Fibroblast of skin of left biceps (primary cell): ENCODE measurements at regions not wholly inside any gene's neighbourhood (a gene's known extent, or its start where the extent isn't known, plus 50 kb on each side); places are given as distances from the start of the nearest gene placed in this dataset.

Experiments
- DNase-seq, 2 experiments: peaks; one replicate each; pipeline ENCODE4 v3.0.0-alpha.2; 2013; ENCODE audit warnings: low read depth in 2 of 2

GRCh38 chr7:156180451-156181229 is 368.4 kb upstream of the SHH start:
- DNase-seq, result no peak

- no peak for DNase-seq
These were observed 367.7 kb upstream of the SHH start for GRCh38 chr7:156179872-156180390.

- no peak for DNase-seq
These were observed 366.6 kb upstream of the SHH start for GRCh38 chr7:156178857-156179256.

- DNase-seq, result no peak
These were observed 366.0 kb upstream of the SHH start for GRCh38 chr7:156178214-156178613.

GRCh38 chr7:156177422-156178055 is 365.3 kb upstream of the SHH start:
- DNase-seq, result no peak

GRCh38 chr7:156176039-156176438 is 363.8 kb upstream of the SHH start:
- no peak for DNase-seq

- no peak for DNase-seq
These were observed 362.7 kb upstream of the SHH start for GRCh38 chr7:156175003-156175402.

- DNase-seq, result no peak
These were observed 362.2 kb upstream of the SHH start for GRCh38 chr7:156174428-156174827.

GRCh38 chr7:156173748-156174353 is 361.6 kb upstream of the SHH start:
- no peak for DNase-seq

GRCh38 chr7:156173346-156173745 is 361.1 kb upstream of the SHH start:
- DNase-seq, result no peak

- DNase-seq, result no peak
These were observed 360.4 kb upstream of the SHH start for GRCh38 chr7:156172638-156173037.

- DNase-seq, result no peak
These were observed 357.5 kb upstream of the SHH start for GRCh38 chr7:156169474-156170370.

- no peak for DNase-seq
These were observed 356.2 kb upstream of the SHH start for GRCh38 chr7:156168434-156168833.

GRCh38 chr7:156167987-156168386 is 355.7 kb upstream of the SHH start:
- DNase-seq, result no peak

GRCh38 chr7:156167417-156167807 is 355.1 kb upstream of the SHH start:
- DNase-seq, result no peak

- DNase-seq, result no peak
These were observed 354.6 kb upstream of the SHH start for GRCh38 chr7:156166692-156167416.

- no peak for DNase-seq
These were observed 351.5 kb upstream of the SHH start for GRCh38 chr7:156163747-156164146.

GRCh38 chr7:156162451-156162850 is 350.2 kb upstream of the SHH start:
- DNase-seq, result no peak

- no peak for DNase-seq
These were observed 348.5 kb upstream of the SHH start for GRCh38 chr7:156160811-156161210.

GRCh38 chr7:156158693-156159092 is 346.4 kb upstream of the SHH start:
- DNase-seq, result no peak

- no peak for DNase-seq
These were observed 345.9 kb upstream of the SHH start for GRCh38 chr7:156158213-156158612.
